COLO829 (cell line): ENCODE measurements at regions not wholly inside any gene's neighbourhood (a gene's known extent, or its start where the extent isn't known, plus 50 kb on each side); places are given as distances from the start of the nearest gene placed in this dataset.
"Not testable (repeated sequence)": the region's sequence is repeated elsewhere in the genome, so short reads cannot be mapped to it uniquely, and the experiment has no call there.

Experiments
- DNase-seq: peaks from one replicate; pipeline ENCODE4 v3.0.0; 2012; ENCODE audit warnings: low spot score

DNA sequence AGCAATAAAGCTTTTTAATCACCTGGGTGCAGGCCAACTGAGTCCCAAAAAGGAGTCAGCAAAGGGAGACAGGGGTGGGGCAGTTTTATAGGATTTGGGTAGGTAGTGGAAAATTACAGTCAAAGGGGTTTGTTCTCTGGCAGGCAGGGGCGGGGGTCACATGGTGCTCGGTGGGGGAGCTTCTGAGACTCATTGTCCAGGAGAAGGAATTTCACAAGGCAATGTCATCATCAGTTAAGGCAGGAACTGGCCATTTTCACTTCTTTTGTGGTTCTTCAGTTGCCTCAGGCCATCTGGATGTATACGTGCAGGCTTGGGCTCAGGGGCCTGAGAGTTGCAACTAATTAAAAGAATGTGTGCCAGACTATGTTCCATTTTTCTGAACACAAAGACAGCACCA, 147.5 kb upstream of the SCN7A start:
- DNase-seq, result not testable (repeated sequence)

DNA sequence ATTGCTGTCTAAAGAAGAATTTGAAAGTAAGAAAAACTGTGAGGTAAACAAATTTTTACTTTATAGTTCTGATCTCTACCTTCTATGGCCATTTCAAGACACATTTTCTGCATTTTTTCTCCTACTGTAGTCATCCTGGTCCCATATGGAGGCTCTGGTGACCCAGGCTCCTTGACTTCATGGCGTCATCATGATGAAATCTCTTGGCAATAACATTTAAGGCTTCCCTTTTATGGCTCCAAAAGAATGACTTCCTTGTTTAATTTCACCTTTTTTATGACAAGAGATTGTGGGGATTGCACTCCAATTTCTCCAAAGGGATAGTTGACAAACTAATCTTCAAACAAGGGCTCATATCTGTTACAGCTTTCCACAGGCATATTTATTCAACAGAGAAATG, 143.0 kb upstream of the SCN7A start:
- no peak for DNase-seq

DNA sequence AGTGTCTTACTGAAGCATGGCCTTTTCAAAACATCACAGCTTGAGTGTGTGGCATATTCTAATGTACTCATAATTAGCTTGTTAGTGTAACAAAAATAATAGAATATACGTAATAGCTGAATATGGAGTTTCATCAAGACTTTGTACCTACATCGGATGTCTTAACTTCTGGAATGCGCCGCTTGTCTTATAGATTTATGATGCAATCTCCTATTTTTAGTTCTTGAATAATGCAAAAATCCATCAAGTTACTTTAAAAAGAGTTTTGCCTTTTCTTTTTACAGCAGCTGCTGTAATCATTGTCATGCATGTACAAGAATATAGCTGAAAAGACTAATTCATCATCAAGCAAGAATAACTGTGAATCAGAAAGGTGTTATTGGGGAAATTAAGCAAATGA, 140.7 kb upstream of the SCN7A start:
- no peak for DNase-seq

DNA sequence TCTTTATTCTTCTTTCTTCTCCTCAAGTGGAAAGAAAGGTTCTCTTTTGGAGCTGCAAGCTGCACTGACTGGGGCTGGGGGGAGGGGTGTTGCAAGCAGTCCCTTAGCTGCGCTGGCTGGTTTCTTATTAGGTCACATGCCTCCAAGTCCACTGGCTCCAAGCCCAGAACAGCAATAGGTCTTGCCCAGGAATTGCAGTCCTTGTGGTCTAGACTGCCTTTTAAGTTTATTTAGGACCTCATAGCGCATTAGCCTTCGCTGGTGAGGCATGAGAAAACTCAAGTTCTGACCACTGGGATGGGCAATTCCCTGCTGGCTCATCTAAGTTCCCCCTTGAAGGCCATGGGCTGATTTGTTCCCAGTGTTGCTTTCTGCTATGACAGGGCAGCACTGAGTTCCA, 138.6 kb upstream of the SCN7A start:
- DNase-seq, result no peak

DNA sequence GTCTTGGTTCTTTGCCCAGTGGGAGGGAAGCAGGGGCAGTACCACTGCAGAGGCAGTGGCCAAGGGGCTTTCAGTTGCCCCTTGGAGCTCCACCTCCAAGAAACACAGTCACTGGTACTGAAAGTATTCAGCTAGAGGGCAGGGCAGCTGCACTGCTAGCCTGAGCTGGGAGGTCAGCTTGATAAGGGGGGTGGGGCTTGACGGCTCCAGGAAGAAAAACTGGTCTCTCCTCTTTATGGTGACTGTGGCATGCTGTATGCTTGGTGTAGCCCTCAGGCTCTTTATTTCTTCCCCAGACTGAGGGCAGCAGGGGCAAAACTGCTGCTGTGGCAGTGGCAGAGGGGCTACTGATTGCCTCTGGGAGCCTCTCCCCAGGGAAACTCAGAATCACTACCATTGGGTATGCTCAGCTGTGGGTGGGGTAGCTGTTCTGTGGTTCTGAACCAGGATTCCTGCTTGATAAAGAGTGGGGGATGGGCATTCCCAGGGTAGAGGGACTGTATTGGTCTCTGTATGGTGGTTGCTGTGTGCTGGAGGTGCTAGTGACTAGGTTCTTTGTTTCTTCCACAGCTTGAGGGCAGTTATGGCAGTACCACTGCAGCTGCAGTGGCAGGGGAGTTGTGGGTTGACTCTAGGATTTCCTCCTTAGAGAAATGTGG, 134.6 kb upstream of the SCN7A start:
- peak; percentile 67 for DNase-seq

DNA sequence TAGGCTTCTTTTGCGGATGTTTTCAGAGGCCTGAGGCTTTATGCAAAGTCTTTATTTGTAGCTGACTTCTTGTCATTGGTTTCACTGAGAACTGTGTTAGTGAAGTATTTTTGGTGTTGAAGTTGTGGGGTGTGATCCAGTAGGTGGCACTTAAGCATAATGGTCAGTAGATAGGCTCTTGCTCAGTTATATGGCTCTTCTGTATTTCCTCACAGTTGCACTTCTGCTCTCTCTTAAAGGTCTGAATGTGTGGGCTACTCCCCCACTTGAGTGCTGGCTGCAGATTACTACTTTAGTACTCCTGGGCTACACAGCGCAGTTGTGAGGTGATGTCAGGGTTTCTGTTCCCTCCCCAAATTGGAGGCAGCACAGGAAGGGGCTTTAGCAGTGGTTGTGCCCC, 133.8 kb upstream of the SCN7A start:
- DNase-seq, result no peak

DNA sequence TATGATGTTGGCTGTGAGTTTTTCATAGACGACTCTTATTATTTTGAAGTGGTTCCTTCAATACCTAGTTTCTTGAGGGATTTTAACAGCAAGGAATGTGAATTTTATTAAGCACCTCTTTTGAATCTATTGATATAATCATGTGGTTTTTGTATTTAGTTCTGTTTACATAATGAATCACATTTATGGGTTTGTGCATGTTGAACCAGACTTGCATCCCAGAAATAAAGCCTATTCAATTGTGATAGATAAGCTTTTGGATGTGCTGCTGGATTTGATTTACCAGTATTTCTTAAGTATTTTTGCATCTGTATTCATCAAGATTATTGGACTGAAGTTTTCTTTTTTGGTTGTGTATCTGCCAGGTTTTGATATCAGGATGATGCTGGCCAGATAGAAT, 131.6 kb upstream of the SCN7A start:
- DNase-seq, result no peak

DNA sequence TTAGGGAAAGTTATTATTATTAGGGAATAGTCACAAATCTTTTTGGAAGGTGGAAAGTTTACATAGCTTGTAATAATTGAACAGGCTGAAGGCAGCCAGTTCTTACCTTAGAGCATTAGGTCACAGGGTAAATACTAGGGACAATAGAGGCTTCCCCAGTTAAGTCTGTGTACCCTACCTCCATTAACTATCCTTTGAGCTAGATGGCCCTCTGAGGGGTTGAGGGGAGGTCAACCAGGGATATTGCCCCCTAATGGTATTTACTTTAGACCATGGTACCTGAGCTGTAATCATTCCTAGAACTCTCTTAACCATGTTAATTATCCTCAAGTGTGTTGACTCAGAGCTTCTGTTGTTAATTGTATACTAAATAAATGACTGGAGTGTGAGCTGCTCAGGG, 120.5 kb upstream of the SCN7A start:
- no peak for DNase-seq

DNA sequence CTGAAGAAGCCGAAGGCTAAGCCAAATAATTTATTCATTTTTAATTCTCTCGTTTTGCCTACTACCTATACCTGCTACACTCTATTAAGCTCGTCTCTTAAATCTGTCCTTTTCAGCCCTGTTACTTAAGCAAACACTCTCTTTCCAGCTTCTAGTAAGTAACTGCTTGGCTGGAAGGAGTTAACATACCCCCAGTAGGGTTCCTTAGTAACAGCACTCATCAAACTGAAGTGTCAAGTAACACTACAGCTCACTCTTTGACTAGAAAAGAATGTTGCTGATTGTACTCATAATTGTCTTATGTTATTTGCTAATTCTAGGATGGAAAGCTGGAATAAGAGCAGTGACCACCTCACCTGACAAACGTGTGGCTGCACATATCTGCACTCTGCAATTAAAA, 120.0 kb upstream of the SCN7A start:
- no peak for DNase-seq

DNA sequence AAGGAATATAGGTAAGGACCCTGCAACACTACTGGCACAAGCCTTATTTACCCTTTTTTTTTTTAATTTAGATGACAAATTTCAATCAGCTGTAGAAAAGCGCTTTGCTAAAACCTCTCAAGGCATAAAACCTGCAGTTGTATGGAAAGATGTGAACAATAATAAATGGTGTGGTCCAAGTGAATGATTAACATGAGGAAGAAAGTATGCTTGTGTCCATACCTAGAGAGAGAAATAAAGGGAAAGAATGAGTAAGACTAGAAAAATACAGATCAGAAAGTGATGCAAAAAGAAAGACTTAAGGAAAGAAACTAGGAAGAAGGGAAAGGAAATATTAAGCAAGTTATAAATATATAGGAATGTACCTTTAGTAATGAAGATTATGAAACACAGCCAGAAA, 119.2 kb upstream of the SCN7A start:
- DNase-seq, result no peak

DNA sequence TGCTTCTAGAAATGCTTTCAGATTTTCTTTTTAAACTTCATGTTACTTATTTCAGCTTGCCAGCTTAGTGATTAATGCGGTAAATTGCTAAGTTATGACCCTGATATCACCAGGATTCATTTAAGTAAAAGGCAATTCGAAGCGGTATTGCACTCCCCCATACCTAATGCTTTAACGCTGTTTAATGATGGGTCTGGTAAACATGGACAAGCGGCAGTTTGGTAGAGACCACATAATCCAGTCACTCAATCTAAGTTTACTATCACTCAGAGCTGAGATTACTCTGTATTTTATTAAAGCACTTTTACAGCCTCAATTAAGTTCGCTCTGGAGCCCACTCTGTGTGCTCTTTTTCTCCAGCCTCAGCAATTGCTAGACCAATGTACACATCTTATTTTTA, 118.2 kb upstream of the SCN7A start:
- no peak for DNase-seq

DNA sequence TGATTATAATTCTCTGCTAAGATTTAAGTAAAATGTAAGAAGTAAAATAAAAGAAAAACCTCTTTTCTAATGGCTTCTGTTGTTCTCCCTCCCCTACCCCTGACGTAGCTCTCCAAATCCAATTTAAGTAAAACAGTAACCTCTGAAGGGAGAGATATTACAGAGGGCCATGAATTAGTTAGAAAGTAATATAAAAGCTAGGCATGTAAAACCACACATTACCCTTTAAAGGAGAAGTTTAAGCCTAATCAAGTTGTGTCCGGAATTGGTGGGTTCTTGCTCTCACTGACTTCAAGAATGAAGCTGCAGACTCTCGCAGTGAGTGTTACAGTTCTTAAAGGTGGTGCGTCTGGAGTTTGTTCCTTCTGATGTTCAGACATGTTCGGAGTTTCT, 116.9 kb upstream of the SCN7A start:
- no peak for DNase-seq

DNA sequence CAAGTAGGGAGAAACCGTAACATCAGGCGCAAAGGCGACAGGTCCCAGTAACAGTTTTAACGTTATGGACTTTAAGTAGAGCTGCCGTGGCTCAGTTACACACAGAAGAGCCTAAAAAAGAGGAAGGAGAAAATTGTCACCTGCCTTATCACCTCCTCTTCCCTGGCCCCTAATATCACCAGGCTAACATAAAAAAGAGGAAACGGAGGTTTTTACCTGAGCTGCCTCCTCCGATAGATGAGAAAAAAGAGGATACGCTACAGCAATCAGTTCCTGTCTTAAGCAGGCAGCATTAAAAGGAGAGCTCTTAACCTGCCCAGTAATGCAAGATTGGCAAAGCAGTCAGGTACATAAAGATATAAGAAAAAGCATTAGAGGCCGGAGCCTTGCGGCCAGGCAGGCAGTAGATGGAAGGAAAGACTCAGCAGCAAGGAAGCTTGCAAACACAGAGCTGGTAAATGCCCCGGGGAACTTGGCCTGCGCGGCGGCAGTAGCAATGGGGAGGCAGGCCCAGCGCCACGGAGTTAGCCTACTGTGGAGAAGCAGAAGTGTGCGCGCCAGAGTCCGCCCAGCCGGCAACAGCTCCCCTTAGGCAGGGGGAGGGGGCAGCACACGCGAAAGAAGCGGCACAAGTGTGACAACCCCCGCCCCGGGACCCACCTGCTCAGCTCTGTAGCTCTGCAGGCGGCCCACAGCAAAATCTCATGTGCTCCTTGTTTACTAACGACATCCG, 116.3 kb upstream of the SCN7A start:
- DNase-seq, result no peak

DNA sequence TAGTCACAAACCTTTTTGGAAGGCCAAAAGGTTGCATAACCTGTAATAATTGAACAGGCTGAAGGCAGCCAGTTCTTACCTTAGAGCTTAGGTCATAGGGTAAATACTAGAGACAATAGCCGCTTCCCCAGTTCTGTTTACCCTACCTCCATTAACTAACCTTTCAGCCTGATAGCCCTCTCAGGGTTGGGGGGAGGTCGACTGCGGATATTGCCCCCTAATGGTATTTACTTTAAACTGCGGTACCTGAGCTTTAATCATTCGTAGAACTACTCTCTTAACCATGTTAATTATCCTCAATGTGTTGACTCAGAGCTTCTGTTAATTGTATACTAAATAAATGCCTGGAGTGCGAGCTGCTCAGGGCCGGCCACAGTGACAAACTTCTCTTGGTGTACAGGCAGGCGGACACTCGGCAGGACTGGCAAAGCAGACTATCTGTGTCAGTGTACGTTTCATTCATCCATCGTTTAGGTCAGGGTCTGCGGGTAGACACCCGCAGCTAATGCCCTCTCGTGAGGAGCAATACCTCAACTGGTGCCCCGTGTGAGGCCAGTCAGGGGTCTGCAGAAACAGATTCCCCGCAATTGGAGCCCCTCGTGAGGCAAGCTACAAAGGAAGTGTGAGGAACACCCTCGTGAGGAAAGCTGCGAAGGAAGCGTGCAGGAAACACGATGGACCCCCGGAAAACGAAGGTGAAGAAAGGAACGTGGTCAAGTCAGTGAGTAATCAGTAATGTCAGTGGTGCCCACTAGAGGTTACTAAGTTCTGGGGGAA, 115.3 kb upstream of the SCN7A start:
- no peak for DNase-seq

DNA sequence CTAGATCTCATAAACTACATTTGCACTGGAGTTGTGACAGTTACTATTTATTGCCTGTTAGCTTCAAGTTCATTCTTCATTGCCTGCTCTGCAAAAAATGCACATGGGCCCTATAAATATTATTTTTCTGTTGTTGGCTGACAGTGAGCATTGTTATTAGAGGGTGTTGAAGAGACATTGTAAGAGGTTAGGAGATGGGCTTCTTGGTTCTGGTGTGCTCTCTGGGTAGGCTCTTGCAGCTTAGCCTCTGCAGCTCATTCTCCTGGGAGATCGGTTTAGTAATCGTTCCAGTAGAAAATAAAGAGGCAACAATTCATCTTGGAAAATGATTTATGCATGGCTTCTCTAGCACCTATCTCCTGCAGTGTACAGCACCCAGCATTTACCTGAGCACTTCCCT, 113.8 kb upstream of the SCN7A start:
- no peak for DNase-seq

DNA sequence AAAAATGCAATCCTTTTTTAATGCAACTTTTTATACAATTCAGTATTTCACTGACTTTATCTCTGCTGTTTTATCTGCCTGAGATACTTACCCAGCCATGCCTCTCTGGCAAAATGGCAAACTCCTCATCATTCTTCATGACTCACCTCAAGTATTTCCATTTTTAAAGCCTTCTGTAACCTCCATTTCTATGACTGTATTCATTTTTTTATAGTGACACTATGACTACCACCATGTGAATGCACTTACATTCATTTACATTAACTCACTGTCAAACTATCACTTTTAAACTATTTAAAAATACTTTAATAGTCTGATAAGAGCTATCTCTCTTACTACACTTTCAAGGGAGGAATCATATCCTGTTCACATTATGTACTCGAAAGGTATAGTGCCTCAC, 99.4 kb upstream of the SCN7A start:
- DNase-seq, result peak; percentile 50

DNA sequence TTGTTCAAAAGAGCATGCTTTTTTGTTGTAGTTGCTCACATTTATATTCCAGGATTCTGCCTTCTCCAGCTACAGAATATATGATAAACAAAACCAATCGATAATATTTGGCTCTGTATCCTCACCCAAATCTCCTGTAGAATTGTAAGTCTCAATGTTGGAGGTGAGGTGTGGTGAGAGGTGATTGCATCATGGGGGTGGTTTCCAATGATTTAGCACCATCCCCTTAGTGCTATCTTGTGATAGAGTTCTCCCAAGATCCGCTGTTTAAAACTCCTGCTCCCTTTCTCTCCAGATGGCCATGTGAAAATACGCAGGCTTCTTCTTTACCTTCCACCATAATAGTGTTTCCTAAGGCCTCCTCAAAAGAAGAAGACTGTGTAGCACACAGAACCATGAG, 98.7 kb upstream of the SCN7A start:
- no peak for DNase-seq

DNA sequence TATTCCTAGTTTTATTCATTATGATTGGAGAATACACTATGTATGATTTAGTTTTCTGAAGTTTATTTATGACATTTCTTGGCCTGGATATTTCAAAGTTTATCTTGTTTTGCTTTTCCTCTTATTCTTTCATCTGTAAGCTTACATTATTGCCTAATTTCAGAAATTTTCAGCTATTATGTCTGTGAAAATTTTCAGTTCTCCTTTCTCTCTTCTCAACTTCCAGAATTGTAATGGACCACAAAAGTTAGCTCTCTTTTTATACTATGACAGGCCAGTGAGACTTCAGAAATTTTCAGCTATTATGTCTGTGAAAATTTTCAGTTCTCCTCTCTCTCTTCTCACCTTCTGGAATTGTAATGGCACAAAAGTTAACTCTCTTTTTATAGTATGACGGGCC, 97.2 kb upstream of the SCN7A start:
- DNase-seq, result no peak

DNA sequence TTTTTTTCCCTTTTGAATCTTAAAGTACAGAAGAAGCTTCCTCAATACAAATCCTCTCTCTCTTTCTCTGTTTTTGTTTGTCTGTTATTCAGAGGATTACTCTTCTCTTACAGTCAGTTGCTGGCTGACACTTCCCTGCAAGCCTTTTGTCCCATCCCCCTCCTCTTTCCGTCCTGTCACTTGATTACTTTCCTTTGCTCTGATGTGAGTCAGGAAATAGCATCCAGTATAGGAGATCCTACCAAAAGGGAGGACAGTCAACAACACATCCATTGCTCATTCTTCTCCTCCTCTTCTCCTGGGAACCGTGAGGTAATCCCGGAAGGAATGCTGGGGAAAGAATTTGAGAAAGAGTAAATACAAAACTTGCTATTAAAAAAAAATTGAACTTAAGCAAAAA, 79.3 kb upstream of the SCN7A start:
- peak; percentile 4 for DNase-seq

DNA sequence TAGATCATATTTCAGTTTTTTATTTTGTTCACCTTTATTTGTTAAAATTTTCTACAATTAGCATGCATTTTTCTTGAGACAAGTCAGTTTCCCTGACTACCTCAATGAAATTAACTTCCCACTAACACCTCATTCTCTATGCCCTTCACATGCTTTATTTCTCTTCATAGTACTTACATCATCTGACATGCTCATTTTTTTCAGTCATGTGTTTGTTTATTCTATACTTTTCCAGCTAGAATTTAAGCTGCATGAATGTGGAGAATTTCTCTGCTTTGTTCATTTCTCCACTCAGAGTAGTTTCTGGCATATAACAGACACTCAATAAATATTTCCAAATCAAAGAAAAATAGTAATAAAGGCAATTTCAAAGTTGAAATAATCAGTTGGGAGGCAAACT, 78.9 kb upstream of the SCN7A start:
- no peak for DNase-seq

DNA sequence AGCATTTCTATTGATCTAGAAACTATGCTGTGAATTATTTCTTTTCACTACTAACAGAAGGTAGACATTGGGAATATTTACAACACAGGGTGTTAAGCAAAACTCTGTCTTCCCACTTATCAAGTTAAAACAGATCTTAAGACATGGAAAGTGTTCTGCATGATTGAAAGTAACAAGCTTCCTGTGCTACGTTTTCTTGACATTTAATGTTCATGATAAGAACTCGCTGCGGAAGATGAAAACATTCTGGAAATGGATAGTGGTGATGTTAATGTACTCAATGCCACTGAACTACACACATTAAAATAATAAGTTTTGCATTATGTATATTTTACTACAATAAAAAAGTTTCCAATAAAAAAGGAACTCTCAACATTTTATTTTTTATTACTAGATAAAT, 74.4 kb upstream of the SCN7A start:
- no peak for DNase-seq

DNA sequence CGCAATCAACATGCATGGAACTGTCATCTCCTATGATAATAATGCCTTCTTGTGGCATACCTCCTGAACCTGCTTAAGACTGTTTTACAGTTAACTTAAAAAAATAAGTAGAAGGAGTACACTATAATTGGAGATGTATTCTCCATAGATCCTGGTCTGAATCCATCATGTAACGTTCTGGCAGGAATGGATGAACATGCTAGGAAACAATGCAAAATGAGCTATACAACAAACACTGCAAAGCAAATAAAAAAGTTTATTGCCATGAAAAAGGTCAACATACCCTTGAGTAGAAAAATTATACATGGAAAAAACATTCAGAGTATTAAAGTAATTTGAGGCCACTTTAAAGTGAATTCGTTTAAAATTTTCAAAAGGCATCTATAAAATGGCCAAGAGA, 71.5 kb upstream of the SCN7A start:
- DNase-seq, result no peak

DNA sequence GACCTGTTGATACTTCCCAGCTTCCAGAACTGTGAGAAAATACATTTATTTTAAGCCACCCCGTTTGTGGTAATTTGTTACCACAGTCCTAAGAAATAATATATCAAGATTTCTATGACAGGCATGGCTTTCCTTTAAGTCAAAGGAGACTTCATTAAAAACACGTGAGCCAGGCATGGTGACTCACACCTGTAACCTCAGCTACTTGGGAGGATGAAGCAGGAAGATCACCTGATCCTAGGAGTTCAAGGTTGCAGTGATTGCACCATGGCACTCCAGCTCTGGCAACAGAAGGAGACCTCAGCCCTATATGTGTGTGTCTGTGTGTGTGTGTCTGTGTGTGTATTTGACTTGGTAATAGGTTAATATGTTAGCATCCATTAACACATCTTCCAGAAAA, 69.8 kb upstream of the SCN7A start:
- no peak for DNase-seq
